H9 (cell line): ENCODE measurements at regions not wholly inside any gene's neighbourhood (a gene's known extent, or its start where the extent isn't known, plus 50 kb on each side); places are given as distances from the start of the nearest gene placed in this dataset.

Experiments used
- DNase-seq: peaks from one replicate; pipeline ENCODE4 v3.0.0-alpha.2; 2017
- H2AFZ ChIP-seq: one replicate; pipeline ENCODE4 v1.6.1; 2013; ENCODE audit warnings: mild to moderate bottlenecking, low read length, control low read depth, moderate library complexity
- H2AK5ac ChIP-seq: 2 replicates; pipeline ENCODE4 v1.6.1; 2013; ENCODE audit warnings: low read length, control low read depth, mixed read lengths; ENCODE audit not compliant: insufficient read length
- H2BK120ac ChIP-seq: one replicate; pipeline ENCODE4 v1.6.1; 2013; ENCODE audit warnings: low read depth, mild to moderate bottlenecking, low read length, control low read depth, inconsistent platforms; ENCODE audit not compliant: poor library complexity, severe bottlenecking
- H2BK12ac ChIP-seq: 2 replicates; pipeline ENCODE4 v1.6.1; 2013; ENCODE audit warnings: low read length, control low read depth, mixed read lengths, low read depth; ENCODE audit not compliant: insufficient read length
- H2BK15ac ChIP-seq: 2 replicates; pipeline ENCODE4 v1.6.1; 2013; ENCODE audit warnings: low read depth, low read length, control low read depth
- H2BK20ac ChIP-seq: one replicate; pipeline ENCODE4 v1.6.1; 2013; ENCODE audit warnings: low read depth, mild to moderate bottlenecking, low read length, control low read depth, inconsistent platforms; ENCODE audit not compliant: poor library complexity, severe bottlenecking
- H2BK5ac ChIP-seq: 2 replicates; pipeline ENCODE4 v1.6.1; 2013; ENCODE audit warnings: low read length, control low read depth, mixed read lengths; ENCODE audit not compliant: insufficient read length
- H3K14ac ChIP-seq: 2 replicates; pipeline ENCODE4 v1.6.1; 2013; ENCODE audit warnings: low read length, control low read depth; ENCODE audit not compliant: insufficient read depth
- H3K18ac ChIP-seq: 2 replicates; pipeline ENCODE4 v1.6.1; 2013; ENCODE audit warnings: low read depth, mild to moderate bottlenecking, mixed read lengths, low read length, control low read depth; ENCODE audit not compliant: insufficient read length
- H3K23ac ChIP-seq: 2 replicates; pipeline ENCODE4 v1.6.1; 2013; ENCODE audit warnings: low read length, control low read depth, mixed read lengths, low read depth; ENCODE audit not compliant: insufficient read length
- H3K23me2 ChIP-seq: 2 replicates; pipeline ENCODE4 v1.6.1; 2013; ENCODE audit warnings: low read depth, mild to moderate bottlenecking, mixed read lengths, low read length, control low read depth; ENCODE audit not compliant: insufficient read length, poor library complexity, severe bottlenecking
- H3K27ac ChIP-seq: 2 replicates; pipeline ENCODE4 v1.5.1; 2013; ENCODE audit warnings: low read length, control low read depth, mixed read lengths, low read depth; ENCODE audit not compliant: insufficient read length
- H3K27me3 ChIP-seq: 2 replicates; pipeline ENCODE4 v1.6.1; 2013; ENCODE audit warnings: low read length, control low read depth, inconsistent platforms; ENCODE audit not compliant: insufficient read depth
- H3K4ac ChIP-seq: 2 replicates; pipeline ENCODE4 v1.6.1; 2013; ENCODE audit warnings: low read depth, mild to moderate bottlenecking, control low read depth, inconsistent platforms, low read length, moderate library complexity
- H3K4me1 ChIP-seq: 2 replicates; pipeline ENCODE4 v1.6.1; 2013; ENCODE audit warnings: low read length, control low read depth, inconsistent platforms; ENCODE audit not compliant: insufficient read depth
- H3K4me2 ChIP-seq: 2 replicates; pipeline ENCODE4 v1.6.1; 2013; ENCODE audit warnings: low read length, control low read depth, mixed read lengths; ENCODE audit not compliant: insufficient read length, insufficient read depth
- H3K56ac ChIP-seq: 2 replicates; pipeline ENCODE4 v1.6.1; 2013; ENCODE audit warnings: low read depth, mild to moderate bottlenecking, mixed read lengths, low read length, control low read depth; ENCODE audit not compliant: insufficient read length
- H3K79me1 ChIP-seq: 2 replicates; pipeline ENCODE4 v1.6.1; 2013; ENCODE audit warnings: low read depth, mild to moderate bottlenecking, moderate library complexity, low read length, control low read depth, inconsistent platforms; ENCODE audit not compliant: insufficient read depth, poor library complexity, severe bottlenecking
- H3K79me2 ChIP-seq: 2 replicates; pipeline ENCODE4 v1.6.1; 2013; ENCODE audit warnings: low read length, control low read depth, inconsistent platforms; ENCODE audit not compliant: insufficient read depth
- H3K9ac ChIP-seq: 2 replicates; pipeline ENCODE4 v1.6.1; 2013; ENCODE audit warnings: low read length, control low read depth, mixed read lengths; ENCODE audit not compliant: insufficient read length; ENCODE audit errors: extremely low read depth
- H3K9me3 ChIP-seq: one replicate; pipeline ENCODE4 v1.6.1; 2013; ENCODE audit warnings: low read depth, low read length, inconsistent platforms; ENCODE audit not compliant: control insufficient read depth
- H3T11ph ChIP-seq: one replicate; pipeline ENCODE4 v1.6.1; 2013; ENCODE audit warnings: mild to moderate bottlenecking, low read length, control low read depth, inconsistent platforms
- H4K20me1 ChIP-seq: one replicate; pipeline ENCODE4 v1.6.1; 2013; ENCODE audit not compliant: control insufficient read depth, insufficient read length, insufficient read depth
- H4K5ac ChIP-seq: 2 replicates; pipeline ENCODE4 v1.6.1; 2013; ENCODE audit warnings: low read depth, mild to moderate bottlenecking, mixed read lengths, low read length, control low read depth; ENCODE audit not compliant: insufficient read length
- H4K8ac ChIP-seq: replicated peaks from 2 replicates; pipeline ENCODE4 v1.6.1; 2013; ENCODE audit warnings: low read length, control low read depth, mixed read lengths, low read depth; ENCODE audit not compliant: insufficient read length
- H4K91ac ChIP-seq: 2 replicates; pipeline ENCODE4 v1.6.1; 2013; ENCODE audit warnings: low read depth, mild to moderate bottlenecking, moderate library complexity, mixed read lengths, low read length, control low read depth; ENCODE audit not compliant: insufficient read length
- H3K27ac Mint-ChIP-seq, 3 experiments: 2 replicates in 2 of 3; 3 replicates in 1 of 3; pipeline ENCODE4 v1.8.0; 2020 to 2021; ENCODE audit warnings: mixed read lengths in 3 of 3, mild to moderate bottlenecking in 1 of 3, moderate library complexity in 1 of 3
- H3K27me3 Mint-ChIP-seq: 2 replicates; pipeline ENCODE4 v1.8.0; 2021; ENCODE audit warnings: low read depth, mild to moderate bottlenecking, moderate library complexity, mixed read lengths
- H3K36me3 Mint-ChIP-seq, 3 experiments: 2 replicates in 2 of 3; 3 replicates in 1 of 3; pipeline ENCODE4 v1.8.0; 2020 to 2021; ENCODE audit warnings: low read depth in 3 of 3, mixed read lengths in 3 of 3; ENCODE audit not compliant: insufficient read depth in 1 of 3
- H3K4me1 Mint-ChIP-seq, 2 experiments: 2 replicates each; pipeline ENCODE4 v1.8.0; 2020; ENCODE audit warnings: mixed read lengths in 2 of 2
- H3K4me3 Mint-ChIP-seq, 2 experiments: 2 replicates in 1 of 2; 3 replicates in 1 of 2; pipeline ENCODE4 v1.8.0; 2020 to 2021; ENCODE audit warnings: mild to moderate bottlenecking in 2 of 2, mixed read lengths in 2 of 2, moderate library complexity in 1 of 2
- H3K9me3 Mint-ChIP-seq, 2 experiments: 2 replicates in 1 of 2; 3 replicates in 1 of 2; pipeline ENCODE4 v1.8.0; 2020; ENCODE audit warnings: mild to moderate bottlenecking in 2 of 2, mixed read lengths in 2 of 2, moderate library complexity in 1 of 2
- WGBS: extraction: QIAGEN DNeasy Blood & Tissue Kit; methylation state at CpG from one replicate; pipeline ENCODE4 v1.1.7; 2013; ENCODE audit warnings: missing lambda C conversion rate, low lambda C conversion rate, mixed read lengths; ENCODE audit not compliant: insufficient read length; ENCODE audit errors: extremely low coverage; 5-methylcytosine and 5-hydroxymethylcytosine counted together
- TF ChIP-seq, protein P1 (sequence below): fragments of 200-600 bp; sonication (generic); conservative IDR thresholded peaks from 3 replicates; pipeline ENCODE4 v1.8.0; 2021; ENCODE audit warnings: antibody characterized with exemption, mild to moderate bottlenecking

DNA sequence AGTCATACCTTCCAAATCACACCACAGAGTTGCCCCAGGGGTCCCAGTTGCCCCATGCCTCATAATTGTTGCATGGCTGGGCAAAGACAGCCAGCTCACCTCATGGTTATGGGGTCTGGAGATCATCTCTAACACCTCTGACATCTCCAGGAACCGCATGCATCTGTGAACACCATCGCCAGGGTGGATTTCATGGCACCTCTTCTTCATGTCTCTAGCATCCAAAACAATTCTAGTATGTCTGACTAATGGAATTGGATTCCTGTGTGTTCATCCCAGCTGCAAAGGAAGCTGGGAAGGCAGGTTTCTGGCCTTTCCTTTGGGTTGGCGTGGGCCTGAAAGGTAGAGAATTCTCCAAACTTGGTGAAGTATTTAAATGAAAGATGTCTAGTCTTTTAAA is 122.3 kb upstream of the ABCA1 start:
- no peak overlapping the region for H4K91ac ChIP-seq
- H2BK120ac ChIP-seq, result no peak overlapping the region
- no peak overlapping the region for H3K56ac ChIP-seq
- WGBS, result no CpG with 5 or more reads among the region's 3 CpGs
- H2BK5ac ChIP-seq, result no peak overlapping the region
- no peak overlapping the region for H3K14ac ChIP-seq
- H3K4me1 Mint-ChIP-seq, result peaks cover 11 to 12% of the 10 kb centered on the region in 2 experiments
- H3K27ac Mint-ChIP-seq, result no peak overlapping the region
- no peak overlapping the region for H4K8ac ChIP-seq
- no peak overlapping the region for H3K4me2 ChIP-seq
- H3K9me3 Mint-ChIP-seq, result no peaks in the 10 kb centered on the region; a peak in 1 of 5 replicates
- DNase-seq, result no peak
- H3K9ac ChIP-seq, result no peak overlapping the region
- H3K9me3 ChIP-seq, result no peaks in the 10 kb centered on the region
- H3K27ac ChIP-seq, result no peak overlapping the region
- H2BK12ac ChIP-seq, result no peak overlapping the region
- no peaks in the 10 kb centered on the region for H3K27me3 ChIP-seq
- H2BK15ac ChIP-seq, result no peak overlapping the region
- H3K23me2 ChIP-seq, result no peaks in the 10 kb centered on the region
- H3K18ac ChIP-seq, result no peak overlapping the region
- H3K36me3 Mint-ChIP-seq, result no peaks in the 10 kb centered on the region; a peak in 2 of 7 replicates
- no peak overlapping the region for H2BK20ac ChIP-seq
- H3K23ac ChIP-seq, result no peak overlapping the region
- no peak overlapping the region for H2AFZ ChIP-seq
- no peak overlapping the region for H3K4ac ChIP-seq
- no peaks in the 10 kb centered on the region for H3K79me1 ChIP-seq
- H4K5ac ChIP-seq, result no peak overlapping the region
- no peaks in the 10 kb centered on the region for H4K20me1 ChIP-seq
- no peaks in the 10 kb centered on the region for H3K79me2 ChIP-seq
- no peaks in the 10 kb centered on the region; the same call in 1 of the 2 replicates for H3K4me1 ChIP-seq
- H3K4me3 Mint-ChIP-seq, result no peak overlapping the region
- no peaks in the 10 kb centered on the region for H3K27me3 Mint-ChIP-seq
- H3T11ph ChIP-seq, result no peak overlapping the region
- TF ChIP-seq, protein P1, sequence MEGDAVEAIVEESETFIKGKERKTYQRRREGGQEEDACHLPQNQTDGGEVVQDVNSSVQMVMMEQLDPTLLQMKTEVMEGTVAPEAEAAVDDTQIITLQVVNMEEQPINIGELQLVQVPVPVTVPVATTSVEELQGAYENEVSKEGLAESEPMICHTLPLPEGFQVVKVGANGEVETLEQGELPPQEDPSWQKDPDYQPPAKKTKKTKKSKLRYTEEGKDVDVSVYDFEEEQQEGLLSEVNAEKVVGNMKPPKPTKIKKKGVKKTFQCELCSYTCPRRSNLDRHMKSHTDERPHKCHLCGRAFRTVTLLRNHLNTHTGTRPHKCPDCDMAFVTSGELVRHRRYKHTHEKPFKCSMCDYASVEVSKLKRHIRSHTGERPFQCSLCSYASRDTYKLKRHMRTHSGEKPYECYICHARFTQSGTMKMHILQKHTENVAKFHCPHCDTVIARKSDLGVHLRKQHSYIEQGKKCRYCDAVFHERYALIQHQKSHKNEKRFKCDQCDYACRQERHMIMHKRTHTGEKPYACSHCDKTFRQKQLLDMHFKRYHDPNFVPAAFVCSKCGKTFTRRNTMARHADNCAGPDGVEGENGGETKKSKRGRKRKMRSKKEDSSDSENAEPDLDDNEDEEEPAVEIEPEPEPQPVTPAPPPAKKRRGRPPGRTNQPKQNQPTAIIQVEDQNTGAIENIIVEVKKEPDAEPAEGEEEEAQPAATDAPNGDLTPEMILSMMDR, result no peak
- H2AK5ac ChIP-seq, result no peak overlapping the region
